HG03558 (cell line): ENCODE measurements at regions not wholly inside any gene's neighbourhood (a gene's known extent, or its start where the extent isn't known, plus 50 kb on each side); places are given as distances from the start of the nearest gene placed in this dataset.

Experiments used
- ATAC-seq: cut with Tn5 transposase; IDR thresholded peaks from one replicate; pipeline ENCODE4 v1.9.1; 2021; ENCODE audit warnings: moderate number of reproducible peaks; ENCODE audit not compliant: unreplicated experiment; ENCODE audit errors: extremely low read depth

DNA sequence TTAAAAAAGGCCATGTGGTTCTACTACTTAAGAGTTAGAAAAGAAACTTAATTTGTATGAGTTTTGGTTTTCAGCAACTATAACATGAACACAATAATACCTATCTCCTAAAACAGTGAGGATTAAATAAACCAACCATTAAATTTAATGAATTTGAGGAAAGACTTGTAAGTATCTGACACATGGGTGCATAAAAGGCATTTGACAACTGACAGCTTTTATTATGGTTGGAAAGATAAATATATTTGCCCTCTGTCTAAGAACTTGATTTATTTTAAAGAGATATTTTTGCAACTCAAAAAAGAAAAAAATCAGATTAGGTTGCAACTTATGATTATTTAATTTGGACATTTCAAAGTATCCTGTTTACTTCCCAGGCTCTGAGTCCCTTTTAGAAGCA is 217.9 kb upstream of the EEA1 start:
- ATAC-seq: no peak

- no peak for ATAC-seq
These were observed 219.3 kb upstream of the EEA1 start for GRCh38 chr12:93148412-93148811.

GRCh38 chr12:93149229-93149628 is 220.1 kb upstream of the EEA1 start:
- no peak for ATAC-seq

GRCh38 chr12:93151079-93151762 is 222.1 kb upstream of the EEA1 start:
- ATAC-seq: no peak

- ATAC-seq: no peak
These were observed 223.5 kb upstream of the EEA1 start for GRCh38 chr12:93152617-93153016.

GRCh38 chr12:93153321-93153720 is 224.2 kb upstream of the EEA1 start:
- no peak for ATAC-seq

DNA sequence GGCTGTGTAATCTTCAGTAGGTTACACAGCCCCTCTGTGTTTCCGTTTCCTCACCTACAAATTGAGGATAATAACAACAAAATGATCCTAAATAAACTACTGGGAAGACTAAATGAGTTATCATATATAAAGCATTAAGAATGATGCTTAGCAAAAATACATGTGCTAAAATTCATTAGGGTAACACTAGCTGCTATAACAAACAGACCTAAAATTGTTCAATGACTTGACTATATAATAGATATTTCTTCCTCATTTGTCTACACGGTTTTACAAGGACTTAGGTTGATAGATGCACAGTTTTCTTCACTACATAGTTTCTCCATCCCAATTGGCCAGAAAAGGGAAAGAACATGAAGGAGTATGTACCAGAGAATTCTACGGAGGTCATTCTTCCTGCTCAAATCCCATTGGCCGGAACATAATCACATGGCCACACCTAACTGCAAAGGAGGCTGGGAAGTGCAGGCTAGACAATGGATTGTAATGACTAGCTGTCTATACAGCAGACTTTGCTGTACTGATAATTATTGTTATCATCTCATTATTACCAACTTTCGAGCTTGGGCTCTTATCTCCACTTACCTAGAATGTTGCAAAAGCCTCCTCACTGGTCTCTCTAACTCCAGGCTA is 223.5 kb upstream of the NUDT4 start:
- no peak for ATAC-seq

DNA sequence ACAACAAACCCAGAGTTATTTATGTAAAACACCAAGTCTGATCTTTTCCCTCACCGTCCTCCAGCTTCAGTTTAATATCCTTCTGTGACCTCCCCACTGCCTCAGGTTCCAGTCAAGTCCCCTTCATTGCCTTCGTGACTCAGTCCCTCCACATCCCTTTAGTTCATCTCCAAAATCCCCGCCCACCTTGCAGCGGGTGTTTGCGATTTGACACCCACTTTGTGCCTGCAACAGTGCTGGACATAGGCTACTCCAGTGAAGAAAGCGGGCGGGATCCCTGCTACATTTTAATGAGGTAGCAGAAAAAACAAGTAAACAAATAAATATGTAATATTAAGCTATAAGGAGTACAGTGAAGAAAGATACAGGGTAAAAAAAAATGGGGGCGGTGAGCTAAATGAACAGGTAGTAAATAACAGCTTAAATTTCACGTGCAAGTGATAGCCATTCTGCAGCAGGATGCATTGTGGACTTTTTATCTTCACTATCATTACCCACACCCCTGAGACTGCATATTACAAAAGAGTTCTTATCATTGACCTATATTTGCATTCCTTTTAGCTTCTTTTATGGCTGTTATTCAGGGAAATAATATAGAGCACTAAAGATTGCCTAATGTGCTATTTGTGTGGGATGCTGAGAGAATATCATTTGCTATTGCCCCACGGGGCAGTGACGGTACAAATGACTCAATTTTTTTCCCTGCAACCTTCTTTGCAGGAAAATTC is 222.8 kb upstream of the NUDT4 start:
- ATAC-seq: no peak

GRCh38 chr12:93156086-93156716 is 221.5 kb upstream of the NUDT4 start:
- ATAC-seq: no peak

GRCh38 chr12:93157279-93157678 is 220.4 kb upstream of the NUDT4 start:
- ATAC-seq: no peak

GRCh38 chr12:93158065-93158843 is 219.5 kb upstream of the NUDT4 start:
- ATAC-seq: no peak

DNA sequence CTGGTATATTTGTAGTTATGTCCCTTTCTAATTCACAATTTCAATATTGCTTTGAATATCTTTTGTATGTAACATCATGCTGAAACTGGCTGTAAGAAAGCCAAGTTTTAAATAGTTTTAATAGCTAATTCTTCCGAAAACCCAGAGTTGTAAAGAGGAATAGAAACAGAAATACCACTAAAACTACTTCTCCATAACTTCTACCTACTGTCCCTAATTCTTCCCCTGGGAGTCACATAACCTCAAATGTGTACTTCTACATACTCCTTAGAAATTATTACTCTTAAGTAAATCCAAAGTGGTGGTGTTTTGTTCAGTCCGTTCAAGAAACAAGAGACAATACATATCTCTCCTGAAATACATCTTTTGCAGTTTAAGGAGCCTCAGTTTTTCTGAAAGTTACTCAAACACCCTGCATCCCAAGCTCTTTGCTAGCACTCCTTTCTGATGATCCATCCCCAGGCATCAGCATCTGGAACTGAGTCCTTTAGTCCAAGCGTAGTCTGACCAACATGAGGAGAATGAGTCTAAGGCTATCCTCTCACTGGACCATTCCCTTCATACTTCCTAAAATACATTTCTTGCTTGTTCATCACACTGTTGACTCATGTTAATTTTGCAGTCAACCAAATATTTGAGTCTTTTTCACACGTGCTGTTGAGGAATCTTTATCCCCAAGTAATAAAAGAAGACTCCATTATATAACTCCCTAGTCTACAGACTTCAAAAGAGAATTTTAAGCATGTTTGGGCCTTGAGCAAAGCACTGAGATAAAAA is 214.3 kb upstream of the NUDT4 start:
- ATAC-seq: no peak

DNA sequence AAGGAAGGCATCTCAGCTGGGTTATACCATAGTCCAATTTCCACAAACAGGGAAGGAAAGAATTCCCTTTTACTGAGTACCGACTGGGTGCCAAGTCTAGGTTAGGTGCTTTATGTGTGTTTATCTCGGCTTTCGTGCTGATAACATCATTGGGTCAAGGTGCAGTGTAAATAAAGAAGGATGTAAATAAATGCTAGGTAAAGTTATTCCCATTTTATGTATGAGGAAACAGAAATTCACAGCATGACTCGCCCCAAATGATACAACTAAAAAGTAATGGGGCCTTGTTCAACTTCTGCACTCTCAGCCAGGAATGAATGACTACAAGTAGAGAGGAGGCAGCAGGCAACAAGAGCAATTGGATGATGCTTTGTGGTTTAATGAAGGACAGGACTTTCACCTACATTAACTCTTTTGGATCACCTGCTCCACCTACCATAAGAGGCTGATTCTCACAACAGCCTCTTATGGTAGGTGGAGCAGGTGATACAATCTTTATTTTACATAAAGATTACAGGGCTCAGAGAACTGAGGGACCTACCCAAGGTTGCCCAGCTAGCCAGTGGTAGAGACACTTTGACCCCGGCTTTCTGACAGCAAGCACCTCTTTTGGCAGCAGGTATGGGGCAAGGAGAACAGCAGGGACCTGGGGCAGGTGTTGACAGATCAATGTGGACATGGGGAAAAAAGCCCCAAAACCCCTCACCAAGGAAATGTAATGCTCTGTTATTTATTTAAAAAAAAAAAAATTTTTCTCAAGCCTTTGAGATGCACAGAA is 213.4 kb upstream of the NUDT4 start:
- ATAC-seq: no peak

DNA sequence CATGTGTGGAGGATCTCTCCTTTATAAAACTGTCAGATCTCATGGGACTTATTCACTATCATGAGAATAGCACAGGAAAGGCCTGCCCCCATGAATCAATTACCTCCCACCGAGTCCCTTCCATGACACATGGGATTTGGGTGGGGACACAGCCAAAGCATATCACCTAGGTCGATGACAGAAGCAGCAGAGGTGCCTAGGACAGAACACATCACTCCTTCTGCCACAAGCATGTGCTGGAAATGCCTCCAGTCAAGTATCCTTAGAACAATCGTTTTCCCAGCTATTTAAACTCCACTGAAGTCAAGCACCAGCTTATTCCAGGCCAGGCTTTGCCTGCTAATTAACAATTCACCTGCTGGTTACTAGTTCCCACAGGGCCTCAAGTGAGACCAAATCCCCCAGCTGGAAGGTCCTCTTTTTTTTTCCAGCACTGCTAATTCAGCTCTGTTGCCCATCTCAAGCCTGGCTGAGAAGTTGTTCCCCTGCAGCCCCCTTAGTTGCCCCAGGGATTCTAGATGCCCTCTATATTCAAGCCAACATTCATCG is 212.3 kb upstream of the NUDT4 start:
- no peak for ATAC-seq

DNA sequence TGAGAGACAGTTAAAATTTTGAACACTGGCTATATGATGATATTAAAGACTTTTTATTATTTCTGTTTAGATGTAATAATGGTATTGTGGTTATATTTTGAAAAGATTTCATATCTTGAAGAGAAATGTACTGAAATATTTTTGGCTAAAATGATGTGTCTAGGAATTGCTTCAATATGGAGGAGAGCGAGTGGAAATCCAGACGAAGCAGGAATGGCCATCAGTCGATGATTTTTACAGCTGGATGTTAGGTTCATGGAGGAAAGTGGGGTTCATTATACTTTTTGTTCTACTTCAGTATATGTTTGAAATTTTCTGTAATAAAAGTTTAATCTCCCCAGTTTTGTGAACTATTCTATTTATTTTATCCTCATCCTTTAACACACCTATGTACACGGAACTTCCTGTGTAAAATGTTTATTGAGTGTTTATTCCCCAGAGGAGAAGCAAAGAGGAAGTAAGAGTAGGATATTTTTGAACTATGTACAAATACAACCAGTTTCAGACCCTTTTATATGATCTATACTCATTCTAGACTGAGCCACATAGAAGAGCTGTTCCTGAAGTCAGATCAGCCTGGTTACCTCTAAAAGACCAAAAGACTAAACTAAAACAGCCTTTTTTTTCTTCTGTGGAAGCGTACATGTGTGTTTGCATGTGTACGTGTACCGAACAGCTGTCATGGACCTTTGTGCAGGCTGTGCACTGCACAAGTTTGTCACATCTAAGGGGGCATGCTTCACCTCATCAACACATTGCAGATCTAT is 211.0 kb upstream of the NUDT4 start:
- ATAC-seq: peak; percentile 68

- ATAC-seq: no peak
These were observed 210.4 kb upstream of the NUDT4 start for GRCh38 chr12:93167331-93167730.

DNA sequence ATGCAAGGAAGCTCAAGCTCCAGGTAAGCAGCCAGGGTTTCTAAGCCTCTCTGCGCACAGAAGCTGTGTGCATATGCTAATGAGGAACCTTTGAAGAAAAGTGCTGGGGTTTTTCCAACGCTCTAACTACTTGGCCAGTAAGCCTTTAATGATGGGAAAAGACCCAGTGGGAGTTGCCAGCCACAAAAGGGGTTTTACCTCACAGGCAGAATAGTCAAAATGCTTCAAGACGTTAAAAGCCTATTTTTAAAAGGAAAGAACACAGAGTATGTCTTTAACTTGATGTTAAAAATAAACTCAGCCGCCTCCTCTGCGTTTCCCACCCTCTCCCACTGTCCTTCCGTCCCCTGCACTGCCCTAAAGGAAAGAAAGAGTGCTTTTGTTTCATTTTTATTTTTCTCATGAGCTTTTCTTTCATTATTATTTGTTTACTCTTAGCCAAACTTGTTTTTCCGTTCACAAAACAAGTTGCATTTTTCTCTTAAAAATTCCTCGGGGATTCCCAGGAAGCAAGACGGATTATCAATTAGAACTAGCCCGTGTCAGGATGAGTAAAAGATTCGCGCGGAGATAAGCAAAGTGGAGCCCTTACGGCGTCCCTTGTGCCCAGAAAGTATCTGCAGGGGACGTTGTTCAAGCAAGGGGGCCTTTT is 209.8 kb upstream of the NUDT4 start:
- no peak for ATAC-seq
